ENCODE measurements at regions not wholly inside any gene's neighbourhood (a gene's known extent, or its start where the extent isn't known, plus 50 kb on each side); places are given as distances from the start of the nearest gene placed in this dataset.
A peak's percentile ranks its signal among the peaks of the same experiment; 100 is the strongest.
"Not testable (repeated sequence)": the region's sequence is repeated elsewhere in the genome, so short reads cannot be mapped to it uniquely, and the experiment has no call there.

- 91% methylated on average over 6 of the region's 6 CpGs for WGBS
These were observed 93.8 kb upstream of the TMEM17 start for GRCh38 chr2:62599674-62600410.

GRCh38 chr2:62597323-62597722 is 91.3 kb upstream of the TMEM17 start:
- no peak for DNase-seq (ENCODE audit: low read depth in 6 of 9, low spot score in 9 of 9)
- Histone ChIP-seq H3K36me3 (ENCODE audit: control insufficient read depth in 2 of 2, insufficient read depth in 2 of 2, low read length in 1 of 2) (no peaks in the 10 kb centered on the region), H3K4me3 (ENCODE audit: low read length in 2 of 2) (no peak overlapping the region), H3K9me3 (ENCODE audit: control insufficient read depth in 2 of 2, insufficient read depth in 1 of 2, low read length in 1 of 2) (no peaks in the 10 kb centered on the region), H3K27me3 (ENCODE audit: control insufficient read depth in 2 of 2, insufficient read depth in 1 of 2, low read length in 1 of 2) (no peaks in the 10 kb centered on the region), H3K4me1 (ENCODE audit: control insufficient read depth in 2 of 2, insufficient read depth in 2 of 2, low read length in 2 of 2) (no peaks in the 10 kb centered on the region), H3K27ac (ENCODE audit: low read depth in 1 of 2, low read length in 1 of 2) (no peak overlapping the region)
- WGBS: 93% methylated on average over 3 of the region's 3 CpGs

More at GRCh38 chr2:62599674-62600410, 93.8 kb upstream of the TMEM17 start:
- not testable (repeated sequence) for H3K4me3 ChIP-seq (ENCODE audit: low read length in 2 of 2); DNase-seq (ENCODE audit: low read depth in 6 of 9, low spot score in 9 of 9); H3K4me1 ChIP-seq (ENCODE audit: control insufficient read depth in 2 of 2, insufficient read depth in 2 of 2, low read length in 2 of 2); H3K36me3 ChIP-seq (ENCODE audit: control insufficient read depth in 2 of 2, insufficient read depth in 2 of 2, low read length in 1 of 2); H3K27ac ChIP-seq (ENCODE audit: low read depth in 1 of 2, low read length in 1 of 2); H3K9me3 ChIP-seq (ENCODE audit: control insufficient read depth in 2 of 2, insufficient read depth in 1 of 2, low read length in 1 of 2); H3K27me3 ChIP-seq (ENCODE audit: control insufficient read depth in 2 of 2, insufficient read depth in 1 of 2, low read length in 1 of 2)

- H3K27ac ChIP-seq (ENCODE audit: low read depth in 1 of 2, low read length in 1 of 2): no peak overlapping the region
- DNase-seq (ENCODE audit: low read depth in 6 of 9, low spot score in 9 of 9): no peak
- WGBS: 97% methylated on average over 3 of the region's 3 CpGs
- no peaks in the 10 kb centered on the region for H3K9me3 ChIP-seq (ENCODE audit: control insufficient read depth in 2 of 2, insufficient read depth in 1 of 2, low read length in 1 of 2)
- no peaks in the 10 kb centered on the region for H3K4me1 ChIP-seq (ENCODE audit: control insufficient read depth in 2 of 2, insufficient read depth in 2 of 2, low read length in 2 of 2)
- H3K36me3 ChIP-seq (ENCODE audit: control insufficient read depth in 2 of 2, insufficient read depth in 2 of 2, low read length in 1 of 2): no peaks in the 10 kb centered on the region
- H3K4me3 ChIP-seq (ENCODE audit: low read length in 2 of 2): no peak overlapping the region
- no peaks in the 10 kb centered on the region for H3K27me3 ChIP-seq (ENCODE audit: control insufficient read depth in 2 of 2, insufficient read depth in 1 of 2, low read length in 1 of 2)
These were observed 90.3 kb upstream of the TMEM17 start for GRCh38 chr2:62596061-62596921.

GRCh38 chr2:62595474-62595873 is 89.5 kb upstream of the TMEM17 start:
- no peaks in the 10 kb centered on the region for H3K9me3 ChIP-seq (ENCODE audit: control insufficient read depth in 2 of 2, insufficient read depth in 1 of 2, low read length in 1 of 2)
- WGBS: 95% methylated on average over 3 of the region's 3 CpGs
- H3K4me3 ChIP-seq (ENCODE audit: low read length in 2 of 2): no peak overlapping the region
- no peak for DNase-seq (ENCODE audit: low read depth in 6 of 9, low spot score in 9 of 9)
- no peaks in the 10 kb centered on the region for H3K36me3 ChIP-seq (ENCODE audit: control insufficient read depth in 2 of 2, insufficient read depth in 2 of 2, low read length in 1 of 2)
- no peak overlapping the region for H3K27ac ChIP-seq (ENCODE audit: low read depth in 1 of 2, low read length in 1 of 2)
- no peaks in the 10 kb centered on the region for H3K27me3 ChIP-seq (ENCODE audit: control insufficient read depth in 2 of 2, insufficient read depth in 1 of 2, low read length in 1 of 2)
- H3K4me1 ChIP-seq (ENCODE audit: control insufficient read depth in 2 of 2, insufficient read depth in 2 of 2, low read length in 2 of 2): no peaks in the 10 kb centered on the region

- H3K36me3 ChIP-seq (ENCODE audit: control insufficient read depth in 2 of 2, insufficient read depth in 2 of 2, low read length in 1 of 2): no peaks in the 10 kb centered on the region
- WGBS: 98% methylated on average over 3 of the region's 3 CpGs
- H3K9me3 ChIP-seq (ENCODE audit: control insufficient read depth in 2 of 2, insufficient read depth in 1 of 2, low read length in 1 of 2): no peaks in the 10 kb centered on the region
- no peak overlapping the region for H3K4me3 ChIP-seq (ENCODE audit: low read length in 2 of 2)
- no peak overlapping the region for H3K27ac ChIP-seq (ENCODE audit: low read depth in 1 of 2, low read length in 1 of 2)
- H3K27me3 ChIP-seq (ENCODE audit: control insufficient read depth in 2 of 2, insufficient read depth in 1 of 2, low read length in 1 of 2): no peaks in the 10 kb centered on the region
- no peaks in the 10 kb centered on the region for H3K4me1 ChIP-seq (ENCODE audit: control insufficient read depth in 2 of 2, insufficient read depth in 2 of 2, low read length in 2 of 2)
- no peak for DNase-seq (ENCODE audit: low read depth in 6 of 9, low spot score in 9 of 9)
These were observed 87.8 kb upstream of the TMEM17 start for GRCh38 chr2:62593825-62594224.

GRCh38 chr2:62591491-62591890 is 85.5 kb upstream of the TMEM17 start:
- Histone ChIP-seq H3K36me3 (ENCODE audit: control insufficient read depth in 2 of 2, insufficient read depth in 2 of 2, low read length in 1 of 2) (no peaks in the 10 kb centered on the region), H3K4me1 (ENCODE audit: control insufficient read depth in 2 of 2, insufficient read depth in 2 of 2, low read length in 2 of 2) (no peaks in the 10 kb centered on the region), H3K4me3 (ENCODE audit: low read length in 2 of 2) (no peak overlapping the region), H3K27ac (ENCODE audit: low read depth in 1 of 2, low read length in 1 of 2) (no peak overlapping the region), H3K27me3 (ENCODE audit: control insufficient read depth in 2 of 2, insufficient read depth in 1 of 2, low read length in 1 of 2) (no peaks in the 10 kb centered on the region), H3K9me3 (ENCODE audit: control insufficient read depth in 2 of 2, insufficient read depth in 1 of 2, low read length in 1 of 2) (peaks cover 0 to 2% of the 10 kb centered on the region in 2 donors)
- 94% methylated on average over 1 of the region's 1 CpG for WGBS
- DNase-seq (ENCODE audit: low read depth in 6 of 9, low spot score in 9 of 9): no peak

- Histone ChIP-seq H3K4me1 (ENCODE audit: control insufficient read depth in 2 of 2, insufficient read depth in 2 of 2, low read length in 2 of 2) (no peaks in the 10 kb centered on the region), H3K36me3 (ENCODE audit: control insufficient read depth in 2 of 2, insufficient read depth in 2 of 2, low read length in 1 of 2) (no peaks in the 10 kb centered on the region), H3K4me3 (ENCODE audit: low read length in 2 of 2) (no peak overlapping the region), H3K27me3 (ENCODE audit: control insufficient read depth in 2 of 2, insufficient read depth in 1 of 2, low read length in 1 of 2) (no peaks in the 10 kb centered on the region), H3K27ac (ENCODE audit: low read depth in 1 of 2, low read length in 1 of 2) (no peak overlapping the region), H3K9me3 (ENCODE audit: control insufficient read depth in 2 of 2, insufficient read depth in 1 of 2, low read length in 1 of 2) (peaks cover 0 to 8% of the 10 kb centered on the region in 2 donors)
- 92% methylated on average over 4 of the region's 4 CpGs for WGBS
- no peak for DNase-seq (ENCODE audit: low read depth in 6 of 9, low spot score in 9 of 9)
These were observed 83.8 kb upstream of the TMEM17 start for GRCh38 chr2:62589691-62590356.

GRCh38 chr2:62587592-62587991 is 81.6 kb upstream of the TMEM17 start:
- Histone ChIP-seq H3K4me1 (ENCODE audit: control insufficient read depth in 2 of 2, insufficient read depth in 2 of 2, low read length in 2 of 2) (no peaks in the 10 kb centered on the region), H3K27ac (ENCODE audit: low read depth in 1 of 2, low read length in 1 of 2) (no peak overlapping the region), H3K27me3 (ENCODE audit: control insufficient read depth in 2 of 2, insufficient read depth in 1 of 2, low read length in 1 of 2) (no peaks in the 10 kb centered on the region), H3K4me3 (ENCODE audit: low read length in 2 of 2) (no peak overlapping the region), H3K36me3 (ENCODE audit: control insufficient read depth in 2 of 2, insufficient read depth in 2 of 2, low read length in 1 of 2) (no peaks in the 10 kb centered on the region), H3K9me3 (ENCODE audit: control insufficient read depth in 2 of 2, insufficient read depth in 1 of 2, low read length in 1 of 2) (peaks cover 0 to 8% of the 10 kb centered on the region in 2 donors)
- DNase-seq (ENCODE audit: low read depth in 6 of 9, low spot score in 9 of 9): no peak
- WGBS: 91% methylated on average over 3 of the region's 3 CpGs

- H3K36me3 ChIP-seq (ENCODE audit: control insufficient read depth in 2 of 2, insufficient read depth in 2 of 2, low read length in 1 of 2): no peaks in the 10 kb centered on the region
- DNase-seq (ENCODE audit: low read depth in 6 of 9, low spot score in 9 of 9): peak in 1 of 9 donors; percentile 22
- no peak overlapping the region for H3K4me3 ChIP-seq (ENCODE audit: low read length in 2 of 2)
- no peaks in the 10 kb centered on the region for H3K27me3 ChIP-seq (ENCODE audit: control insufficient read depth in 2 of 2, insufficient read depth in 1 of 2, low read length in 1 of 2)
- no peaks in the 10 kb centered on the region for H3K4me1 ChIP-seq (ENCODE audit: control insufficient read depth in 2 of 2, insufficient read depth in 2 of 2, low read length in 2 of 2)
- H3K9me3 ChIP-seq (ENCODE audit: control insufficient read depth in 2 of 2, insufficient read depth in 1 of 2, low read length in 1 of 2): peaks cover 0 to 8% of the 10 kb centered on the region in 2 donors
- no peak overlapping the region for H3K27ac ChIP-seq (ENCODE audit: low read depth in 1 of 2, low read length in 1 of 2)
- 91% methylated on average over 2 of the region's 2 CpGs for WGBS
These were observed 81.0 kb upstream of the TMEM17 start for GRCh38 chr2:62586981-62587380.

Measured in thymus (tissue), 11 donors.